Stimulated activated naive CD8-positive, alpha-beta T cell treated with anti-CD3 and anti-CD28 coated beads, Interleukin-15, Interleukin-2, amounts not matched to agents 100 ng/mL and 50 ng/mL, for 24 hours (primary cell): ENCODE measurements at regions not wholly inside any gene's neighbourhood (a gene's known extent, or its start where the extent isn't known, plus 50 kb on each side); places are given as distances from the start of the nearest gene placed in this dataset.

ENCODE experiments used
- H3K27ac Mint-ChIP-seq: one replicate; pipeline ENCODE4 v1.8.0; 2021; ENCODE audit warnings: mild to moderate bottlenecking, mixed read lengths
- H3K27me3 Mint-ChIP-seq: one replicate; pipeline ENCODE4 v1.8.0; 2021; ENCODE audit warnings: mixed read lengths
- H3K36me3 Mint-ChIP-seq: one replicate; pipeline ENCODE4 v1.8.0; 2021; ENCODE audit warnings: low read depth, mixed read lengths
- H3K4me1 Mint-ChIP-seq: one replicate; pipeline ENCODE4 v1.8.0; 2021; ENCODE audit warnings: low read depth, mixed read lengths
- H3K4me3 Mint-ChIP-seq: one replicate; pipeline ENCODE4 v1.8.0; 2021; ENCODE audit warnings: mild to moderate bottlenecking, mixed read lengths
- H3K9me3 Mint-ChIP-seq: one replicate; pipeline ENCODE4 v1.8.0; 2021; ENCODE audit warnings: mixed read lengths

DNA sequence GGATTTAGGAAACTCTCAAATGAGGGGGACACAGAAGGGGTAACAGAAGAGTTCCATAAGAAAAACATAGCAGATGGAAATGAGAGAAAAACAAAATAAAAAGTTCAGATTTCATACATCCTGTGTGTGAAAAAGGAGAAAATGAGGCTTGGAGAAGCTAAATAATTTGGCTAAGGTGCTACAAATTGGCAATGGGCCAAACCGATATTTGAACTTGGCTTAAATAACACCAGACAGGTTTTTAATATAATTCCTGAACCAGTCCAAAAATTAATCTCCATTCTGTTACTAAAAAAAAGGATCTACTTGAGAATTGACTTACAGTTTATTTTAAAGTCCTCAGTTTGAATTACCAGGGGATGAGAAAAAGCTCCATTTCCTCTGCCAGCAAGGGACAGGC lies 342.9 kb upstream of the DPH6 start:
- Mint-ChIP-seq H3K27me3 (no peaks in the 10 kb centered on the region), H3K4me3 (no peak overlapping the region), H3K9me3 (no peaks in the 10 kb centered on the region), H3K36me3 (no peaks in the 10 kb centered on the region), H3K4me1 (no peaks in the 10 kb centered on the region), H3K27ac (no peak overlapping the region)

GRCh38 chr15:35907511-35907910 lies 361.5 kb upstream of the DPH6 start:
- Mint-ChIP-seq H3K27ac (no peak overlapping the region), H3K4me1 (no peaks in the 10 kb centered on the region), H3K9me3 (peaks cover 6% of the 10 kb centered on the region), H3K4me3 (no peak overlapping the region), H3K36me3 (no peaks in the 10 kb centered on the region), H3K27me3 (no peaks in the 10 kb centered on the region)

DNA sequence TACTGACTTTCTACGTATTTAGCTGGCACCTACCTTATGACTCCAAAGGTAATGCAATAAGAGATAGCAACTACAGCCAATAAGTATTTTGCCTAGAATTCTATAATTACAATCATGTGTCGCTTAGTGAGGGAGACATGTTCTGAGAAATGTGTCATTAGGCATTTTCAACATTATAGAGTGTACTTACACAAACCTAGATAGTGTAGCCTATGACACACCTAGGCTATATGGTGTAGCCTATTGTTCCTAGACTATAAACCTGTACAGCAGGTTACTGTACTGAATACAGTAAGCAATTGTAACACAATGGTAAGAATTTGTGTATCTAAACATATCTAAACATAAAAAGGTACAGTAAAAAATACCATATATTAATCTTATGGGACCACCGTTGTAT lies 363.4 kb upstream of the DPH6 start:
- no peaks in the 10 kb centered on the region for H3K4me1 Mint-ChIP-seq
- H3K9me3 Mint-ChIP-seq: peaks cover 4% of the 10 kb centered on the region
- no peak overlapping the region for H3K27ac Mint-ChIP-seq
- no peak overlapping the region for H3K4me3 Mint-ChIP-seq
- H3K36me3 Mint-ChIP-seq: no peaks in the 10 kb centered on the region
- no peaks in the 10 kb centered on the region for H3K27me3 Mint-ChIP-seq

- Mint-ChIP-seq H3K4me3 (no peak overlapping the region), H3K36me3 (no peaks in the 10 kb centered on the region), H3K27me3 (no peaks in the 10 kb centered on the region), H3K9me3 (peaks cover 2% of the 10 kb centered on the region), H3K27ac (no peak overlapping the region), H3K4me1 (no peaks in the 10 kb centered on the region)
Measured at GRCh38 chr15:35910227-35910626, 364.3 kb upstream of the DPH6 start.

GRCh38 chr15:35911052-35911777 lies 365.2 kb upstream of the DPH6 start:
- no peaks in the 10 kb centered on the region for H3K9me3 Mint-ChIP-seq
- H3K27ac Mint-ChIP-seq: no peak overlapping the region
- no peaks in the 10 kb centered on the region for H3K36me3 Mint-ChIP-seq
- no peaks in the 10 kb centered on the region for H3K27me3 Mint-ChIP-seq
- H3K4me1 Mint-ChIP-seq: no peaks in the 10 kb centered on the region
- H3K4me3 Mint-ChIP-seq: no peak overlapping the region

- Mint-ChIP-seq H3K27ac (no peak overlapping the region), H3K4me3 (no peak overlapping the region), H3K36me3 (no peaks in the 10 kb centered on the region), H3K27me3 (no peaks in the 10 kb centered on the region), H3K4me1 (no peaks in the 10 kb centered on the region), H3K9me3 (no peaks in the 10 kb centered on the region)
Measured at GRCh38 chr15:35912196-35912595, 366.2 kb upstream of the DPH6 start.

GRCh38 chr15:35914573-35914972 lies 368.6 kb upstream of the DPH6 start:
- H3K4me3 Mint-ChIP-seq: no peak overlapping the region
- H3K27ac Mint-ChIP-seq: no peak overlapping the region
- H3K36me3 Mint-ChIP-seq: no peaks in the 10 kb centered on the region
- H3K9me3 Mint-ChIP-seq: peaks cover 3% of the 10 kb centered on the region
- H3K27me3 Mint-ChIP-seq: no peaks in the 10 kb centered on the region
- no peaks in the 10 kb centered on the region for H3K4me1 Mint-ChIP-seq

GRCh38 chr15:35921046-35921445 lies 375.1 kb upstream of the DPH6 start:
- Mint-ChIP-seq H3K4me3 (no peak overlapping the region), H3K27ac (no peak overlapping the region), H3K9me3 (peaks cover 3% of the 10 kb centered on the region), H3K4me1 (no peaks in the 10 kb centered on the region), H3K36me3 (no peaks in the 10 kb centered on the region), H3K27me3 (no peaks in the 10 kb centered on the region)

- H3K4me1 Mint-ChIP-seq: no peaks in the 10 kb centered on the region
- H3K36me3 Mint-ChIP-seq: no peaks in the 10 kb centered on the region
- H3K27me3 Mint-ChIP-seq: no peaks in the 10 kb centered on the region
- H3K4me3 Mint-ChIP-seq: no peak overlapping the region
- H3K27ac Mint-ChIP-seq: no peak overlapping the region
- no peaks in the 10 kb centered on the region for H3K9me3 Mint-ChIP-seq
Measured at GRCh38 chr15:35925275-35926006, 379.5 kb upstream of the DPH6 start.

GRCh38 chr15:35926007-35926380 lies 380.0 kb upstream of the DPH6 start:
- Mint-ChIP-seq H3K9me3 (no peaks in the 10 kb centered on the region), H3K4me1 (no peaks in the 10 kb centered on the region), H3K27me3 (no peaks in the 10 kb centered on the region), H3K36me3 (no peaks in the 10 kb centered on the region), H3K4me3 (no peak overlapping the region), H3K27ac (no peak overlapping the region)

GRCh38 chr15:35928847-35929246 lies 382.9 kb upstream of the DPH6 start:
- no peaks in the 10 kb centered on the region for H3K9me3 Mint-ChIP-seq
- H3K27me3 Mint-ChIP-seq: no peaks in the 10 kb centered on the region
- H3K36me3 Mint-ChIP-seq: no peaks in the 10 kb centered on the region

GRCh38 chr15:35929740-35930444 lies 383.9 kb upstream of the DPH6 start:
- H3K4me3 Mint-ChIP-seq: no peak overlapping the region
- H3K27ac Mint-ChIP-seq: no peak overlapping the region
- no peaks in the 10 kb centered on the region for H3K36me3 Mint-ChIP-seq
- no peaks in the 10 kb centered on the region for H3K4me1 Mint-ChIP-seq
- no peaks in the 10 kb centered on the region for H3K27me3 Mint-ChIP-seq
- H3K9me3 Mint-ChIP-seq: no peaks in the 10 kb centered on the region

More at GRCh38 chr15:35928847-35929246, 382.9 kb upstream of the DPH6 start:
- Mint-ChIP-seq H3K4me1 (no peaks in the 10 kb centered on the region), H3K27ac (no peak overlapping the region), H3K4me3 (no peak overlapping the region)

DNA sequence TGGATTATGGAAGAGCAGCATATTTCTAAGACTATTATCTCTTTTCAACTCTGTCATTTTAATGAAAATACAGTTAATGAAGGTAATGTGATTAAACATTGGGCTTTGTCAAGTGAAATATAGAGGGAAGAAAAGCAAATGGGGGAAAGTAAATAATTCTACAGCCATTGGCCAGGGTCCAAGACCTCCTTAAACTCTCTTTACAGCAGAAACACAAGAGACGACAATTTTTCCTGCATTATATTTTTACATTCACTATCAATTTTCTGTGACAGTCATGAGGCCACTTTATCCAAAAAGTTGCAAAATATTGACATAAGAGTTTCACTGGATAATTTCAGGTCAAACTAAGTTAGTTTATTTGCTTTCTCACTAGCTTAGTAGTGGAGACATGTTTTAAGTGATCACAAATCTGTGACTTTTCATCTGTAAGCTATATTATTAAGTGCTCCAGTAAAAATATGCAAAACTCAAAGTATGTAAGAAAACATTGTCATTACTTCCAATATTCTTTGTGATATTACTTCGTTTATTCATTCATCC lies 385.9 kb upstream of the DPH6 start:
- Mint-ChIP-seq H3K36me3 (no peaks in the 10 kb centered on the region), H3K27ac (no peak overlapping the region), H3K4me1 (no peaks in the 10 kb centered on the region), H3K4me3 (no peak overlapping the region), H3K9me3 (no peaks in the 10 kb centered on the region), H3K27me3 (no peaks in the 10 kb centered on the region)

DNA sequence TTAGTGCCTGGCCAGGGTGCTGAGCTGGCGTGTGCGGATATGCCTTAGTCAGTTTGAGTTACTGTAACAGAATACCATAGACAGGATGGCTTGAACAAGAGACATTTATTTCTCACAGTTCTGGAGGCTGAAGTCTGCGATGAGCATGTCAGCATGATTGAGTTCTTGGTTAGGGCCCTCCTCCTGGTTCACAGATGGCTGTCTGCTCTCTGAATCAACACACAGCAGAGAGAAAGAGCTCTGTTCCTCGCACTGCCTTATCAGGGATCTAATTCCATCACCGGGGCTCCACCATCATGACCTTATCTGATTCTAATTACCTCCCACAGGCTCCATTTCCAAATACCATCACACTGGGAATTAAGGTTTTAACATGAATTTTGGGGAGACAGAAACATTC lies 386.6 kb upstream of the DPH6 start:
- Mint-ChIP-seq H3K4me1 (no peaks in the 10 kb centered on the region), H3K36me3 (no peaks in the 10 kb centered on the region), H3K9me3 (no peaks in the 10 kb centered on the region), H3K27ac (no peak overlapping the region), H3K27me3 (no peaks in the 10 kb centered on the region), H3K4me3 (no peak overlapping the region)

DNA sequence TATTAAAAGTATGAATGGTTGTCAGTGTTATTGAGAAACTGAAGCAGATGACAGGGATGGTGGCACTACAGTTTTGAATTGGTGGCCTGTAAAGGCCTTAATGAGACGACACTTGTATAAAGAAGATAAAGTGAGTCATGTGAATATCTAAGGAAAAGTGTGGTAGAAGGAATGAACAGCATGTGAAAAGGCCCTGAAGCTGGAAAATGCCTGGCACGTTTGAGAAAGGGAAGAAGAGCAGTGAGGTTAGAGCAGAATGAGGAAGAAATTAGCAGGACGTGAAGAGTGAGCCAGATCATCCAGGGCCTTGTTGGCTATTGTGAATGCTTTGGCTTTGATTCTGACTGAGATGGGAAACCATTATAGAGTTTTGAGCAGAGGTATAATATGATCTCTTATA lies 387.6 kb upstream of the DPH6 start:
- no peak overlapping the region for H3K27ac Mint-ChIP-seq
- no peak overlapping the region for H3K4me3 Mint-ChIP-seq
- H3K9me3 Mint-ChIP-seq: no peaks in the 10 kb centered on the region

More for the DNA sequence above, 387.6 kb upstream of the DPH6 start:
- Mint-ChIP-seq H3K4me1 (no peaks in the 10 kb centered on the region), H3K36me3 (no peaks in the 10 kb centered on the region), H3K27me3 (no peaks in the 10 kb centered on the region)
